Neuronal stem cell (in vitro differentiated cells): ENCODE measurements at regions not wholly inside any gene's neighbourhood (a gene's known extent, or its start where the extent isn't known, plus 50 kb on each side); places are given as distances from the start of the nearest gene placed in this dataset.

Experiments
- DNase-seq: peaks from one replicate; pipeline ENCODE4 v3.0.0-alpha.2; 2013; ENCODE audit warnings: low spot score
- H2AFZ ChIP-seq: one replicate; pipeline ENCODE4 v1.6.1; 2013; ENCODE audit warnings: mild to moderate bottlenecking, low read length, inconsistent platforms
- H2AK5ac ChIP-seq: 2 replicates; pipeline ENCODE4 v1.6.1; 2013; ENCODE audit warnings: low read depth, mild to moderate bottlenecking, inconsistent platforms, low read length, moderate library complexity, mixed read lengths
- H2BK120ac ChIP-seq: 2 replicates; pipeline ENCODE4 v1.6.1; 2013; ENCODE audit warnings: low read depth, mild to moderate bottlenecking, inconsistent platforms, low read length, moderate library complexity, mixed read lengths
- H2BK12ac ChIP-seq: one replicate; pipeline ENCODE4 v1.6.1; 2013; ENCODE audit warnings: low read length, inconsistent platforms
- H2BK15ac ChIP-seq: 2 replicates; pipeline ENCODE4 v1.6.1; 2013; ENCODE audit warnings: mild to moderate bottlenecking, low read length, inconsistent platforms, mixed read lengths
- H2BK5ac ChIP-seq: one replicate; pipeline ENCODE4 v1.6.1; 2013; ENCODE audit warnings: inconsistent platforms, mild to moderate bottlenecking, low read length, moderate library complexity
- H3K14ac ChIP-seq: one replicate; pipeline ENCODE4 v1.6.1; 2013; ENCODE audit warnings: low read length, inconsistent platforms
- H3K18ac ChIP-seq: 2 replicates; pipeline ENCODE4 v1.6.1; 2013; ENCODE audit warnings: low read length, inconsistent platforms
- H3K23ac ChIP-seq: 2 replicates; pipeline ENCODE4 v1.6.1; 2013; ENCODE audit warnings: low read depth, mild to moderate bottlenecking, mixed read lengths, low read length, inconsistent platforms; ENCODE audit not compliant: poor library complexity
- H3K27ac ChIP-seq: replicated peaks from 3 replicates; pipeline ENCODE4 v1.5.1; 2013; ENCODE audit warnings: low read length, inconsistent platforms
- H3K27me3 ChIP-seq, 3 experiments: 2 replicates each; pipeline ENCODE4 v1.6.1; 2013; ENCODE audit warnings: low read length in 3 of 3, mild to moderate bottlenecking in 2 of 3, inconsistent platforms in 1 of 3, low read depth in 1 of 3, mixed read lengths in 1 of 3, moderate library complexity in 1 of 3; ENCODE audit not compliant: control insufficient read depth in 3 of 3, insufficient read depth in 3 of 3
- H3K36me3 ChIP-seq, 2 donors: replicated peaks in 1 of 2; 2 replicates each; pipeline ENCODE4 v1.6.1; 2013; ENCODE audit warnings: low read length in 2 of 2; ENCODE audit not compliant: control insufficient read depth in 2 of 2, insufficient read depth in 2 of 2
- H3K4ac ChIP-seq: 2 replicates; pipeline ENCODE4 v1.6.1; 2013; ENCODE audit warnings: inconsistent platforms, mild to moderate bottlenecking, low read length, moderate library complexity
- H3K4me1 ChIP-seq, 2 donors: 1 replicate in 1 of 2; 2 replicates in 1 of 2; pipeline ENCODE4 v1.6.1; 2013; ENCODE audit warnings: low read length in 2 of 2, low read depth in 1 of 2; ENCODE audit not compliant: control insufficient read depth in 2 of 2, insufficient read depth in 1 of 2
- H3K4me2 ChIP-seq: one replicate; pipeline ENCODE4 v1.6.1; 2013; ENCODE audit warnings: mild to moderate bottlenecking, low read length, inconsistent platforms; ENCODE audit not compliant: insufficient read depth, poor library complexity, severe bottlenecking
- H3K4me3 ChIP-seq, 2 donors: 2 replicates each; pipeline ENCODE4 v1.5.1; 2013; ENCODE audit warnings: low read length in 2 of 2, mild to moderate bottlenecking in 2 of 2, inconsistent platforms in 1 of 2, moderate library complexity in 1 of 2
- H3K79me1 ChIP-seq: one replicate; pipeline ENCODE4 v1.6.1; 2013; ENCODE audit warnings: low read depth, mild to moderate bottlenecking, inconsistent platforms, low read length, moderate library complexity
- H3K9ac ChIP-seq: one replicate; pipeline ENCODE4 v1.6.1; 2013; ENCODE audit warnings: mild to moderate bottlenecking, low read depth, low read length, inconsistent platforms; ENCODE audit not compliant: poor library complexity
- H3K9me3 ChIP-seq, 2 donors: replicated peaks in 1 of 2; 2 replicates each; pipeline versions ENCODE3 to v1.6.1; 2013; ENCODE audit warnings: low read length in 2 of 2, mild to moderate bottlenecking in 2 of 2, inconsistent platforms in 1 of 2, low read depth in 1 of 2, mixed read lengths in 1 of 2, moderate library complexity in 1 of 2; ENCODE audit not compliant: control insufficient read depth in 2 of 2, insufficient read depth in 1 of 2
- H4K8ac ChIP-seq: one replicate; pipeline ENCODE4 v1.6.1; 2013; ENCODE audit warnings: low read depth, mild to moderate bottlenecking, inconsistent platforms, low read length, moderate library complexity
- H4K91ac ChIP-seq: one replicate; pipeline ENCODE4 v1.6.1; 2013; ENCODE audit warnings: low read length, low read depth, mild to moderate bottlenecking, inconsistent platforms; ENCODE audit not compliant: poor library complexity
- WGBS, 2 donors: extraction: QIAGEN DNeasy Blood & Tissue Kit; methylation state at CpG; one replicate each; pipeline ENCODE4 v1.1.7; 2013; ENCODE audit warnings: missing lambda C conversion rate in 2 of 2, mixed read lengths in 1 of 2; ENCODE audit not compliant: insufficient read length in 2 of 2, insufficient replicate concordance in 1 of 2; ENCODE audit errors: extremely low coverage in 2 of 2; 5-methylcytosine and 5-hydroxymethylcytosine counted together

GRCh38 chr7:69032848-69033247 lies 565.4 kb upstream of the AUTS2 start:
- Histone ChIP-seq H3K4me3 (no peak overlapping the region), H2BK120ac (no peak overlapping the region), H3K9ac (no peak overlapping the region), H3K4me2 (no peak overlapping the region), H3K18ac (no peak overlapping the region), H4K8ac (no peak overlapping the region), H2AK5ac (no peak overlapping the region), H2BK12ac (no peak overlapping the region), H3K4me1 (no peaks in the 10 kb centered on the region), H3K9me3 (no peaks in the 10 kb centered on the region), H2BK5ac (no peak overlapping the region), H3K23ac (no peak overlapping the region), H3K79me1 (no peaks in the 10 kb centered on the region), H3K36me3 (no peaks in the 10 kb centered on the region), H3K27me3 (no peaks in the 10 kb centered on the region), H4K91ac (no peak overlapping the region), H2AFZ (no peak overlapping the region), H3K14ac (no peak overlapping the region), H3K27ac (no peak overlapping the region), H2BK15ac (no peak overlapping the region), H3K4ac (no peak overlapping the region)
- no peak for DNase-seq
- no CpG with 5 or more reads among the region's 4 CpGs for WGBS, 2 donors

DNA sequence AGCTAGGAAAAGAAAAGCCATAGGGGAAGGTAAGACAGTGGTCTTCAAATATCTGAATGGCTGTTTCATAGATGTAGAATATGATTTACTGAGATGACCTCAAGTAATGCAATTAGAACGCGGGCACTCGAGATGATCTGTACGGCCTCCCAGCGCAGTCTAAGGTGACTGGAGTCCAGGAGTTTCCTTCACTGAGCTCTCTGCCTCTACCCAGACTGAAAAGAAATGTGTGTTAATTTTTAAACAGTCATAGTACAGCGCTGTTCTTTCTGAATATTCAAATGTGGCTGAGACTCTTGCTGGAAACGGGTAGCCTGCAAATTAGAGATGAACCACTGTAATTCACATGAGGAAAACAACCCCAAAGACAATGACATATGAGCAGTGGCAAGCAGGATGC lies 562.4 kb upstream of the AUTS2 start:
- Histone ChIP-seq H3K9ac (no peak overlapping the region), H2AK5ac (no peak overlapping the region), H3K4me3 (no peak overlapping the region), H3K27ac (no peak overlapping the region), H3K18ac (no peak overlapping the region), H3K79me1 (no peaks in the 10 kb centered on the region), H2BK120ac (no peak overlapping the region), H4K8ac (no peak overlapping the region), H3K4ac (no peak overlapping the region), H3K27me3 (no peaks in the 10 kb centered on the region), H4K91ac (no peak overlapping the region), H2AFZ (no peak overlapping the region), H3K36me3 (no peaks in the 10 kb centered on the region), H3K23ac (no peak overlapping the region), H3K4me2 (no peak overlapping the region), H2BK12ac (no peak overlapping the region), H2BK5ac (no peak overlapping the region), H3K4me1 (no peaks in the 10 kb centered on the region), H3K14ac (no peak overlapping the region), H3K9me3 (no peaks in the 10 kb centered on the region), H2BK15ac (no peak overlapping the region)
- DNase-seq, result no peak
- no CpG with 5 or more reads among the region's 7 CpGs for WGBS, 2 donors

DNA sequence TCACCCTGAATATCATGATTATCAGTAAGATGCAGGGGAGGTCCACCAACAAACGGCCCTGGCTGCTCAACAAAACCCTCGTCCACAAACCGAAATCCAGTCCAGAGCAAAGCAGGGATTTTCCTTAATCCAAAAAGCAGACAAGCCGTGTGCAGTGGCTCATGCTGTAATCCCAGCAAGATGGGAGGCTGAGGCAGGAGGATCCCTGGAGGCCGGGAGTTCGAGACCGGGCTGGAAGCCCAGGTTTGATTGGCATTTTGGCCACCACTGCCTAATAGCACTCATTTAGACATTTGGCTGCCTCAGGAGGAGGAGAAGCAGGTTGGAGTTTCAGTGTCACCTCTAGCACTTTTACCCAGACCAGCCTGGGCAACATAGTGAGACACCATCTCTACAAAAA lies 562.0 kb upstream of the AUTS2 start:
- H4K91ac ChIP-seq, result no peak overlapping the region
- H3K18ac ChIP-seq, result no peak overlapping the region
- H3K4me2 ChIP-seq, result no peak overlapping the region
- no peaks in the 10 kb centered on the region for H3K36me3 ChIP-seq
- no peak overlapping the region for H2BK15ac ChIP-seq
- H3K4me1 ChIP-seq, result no peaks in the 10 kb centered on the region
- no peak overlapping the region for H3K4me3 ChIP-seq
- no peak overlapping the region for H2BK120ac ChIP-seq
- H3K27ac ChIP-seq, result no peak overlapping the region
- no peak overlapping the region for H2AK5ac ChIP-seq
- peak overlapping the region; percentile 9 for H3K14ac ChIP-seq
- no peak overlapping the region for H3K9ac ChIP-seq
- no peak overlapping the region for H2AFZ ChIP-seq
- H3K9me3 ChIP-seq, result no peaks in the 10 kb centered on the region
- no peak overlapping the region for H3K23ac ChIP-seq
- DNase-seq, result no peak
- H2BK12ac ChIP-seq, result no peak overlapping the region
- no peaks in the 10 kb centered on the region for H3K79me1 ChIP-seq
- WGBS, 2 donors, result no CpG with 5 or more reads among the region's 7 CpGs
- no peak overlapping the region for H2BK5ac ChIP-seq
- no peak overlapping the region for H3K4ac ChIP-seq
- H4K8ac ChIP-seq, result no peak overlapping the region
- H3K27me3 ChIP-seq, result no peaks in the 10 kb centered on the region

DNA sequence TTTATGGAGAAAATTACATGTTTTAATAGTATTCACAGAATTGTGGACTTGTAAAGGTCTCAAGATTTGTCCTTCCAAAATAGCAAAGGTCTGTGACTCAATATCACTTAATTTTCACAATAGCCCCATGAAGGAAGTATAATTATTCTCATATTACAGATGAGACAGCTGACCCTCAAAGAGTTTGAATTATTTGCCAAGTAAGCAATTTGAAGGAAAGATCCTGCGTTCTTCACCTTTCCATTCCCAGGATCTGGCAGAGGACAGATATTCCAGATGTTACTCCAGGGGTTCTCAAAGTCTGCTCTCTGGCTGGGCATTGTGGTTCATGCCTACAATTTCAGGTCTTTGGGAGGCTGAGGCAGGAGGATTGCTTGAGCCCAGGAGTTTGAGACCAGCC lies 559.4 kb upstream of the AUTS2 start:
- WGBS, 2 donors, result no CpG with 5 or more reads among the region's 1 CpG
- Histone ChIP-seq H2BK120ac (no peak overlapping the region), H2BK12ac (no peak overlapping the region), H3K36me3 (no peaks in the 10 kb centered on the region), H3K4me2 (no peak overlapping the region), H3K27ac (no peak overlapping the region), H3K4ac (no peak overlapping the region), H3K9ac (no peak overlapping the region), H2BK5ac (no peak overlapping the region), H2BK15ac (no peak overlapping the region), H4K8ac (no peak overlapping the region), H2AFZ (no peak overlapping the region), H3K18ac (no peak overlapping the region), H4K91ac (no peak overlapping the region), H3K9me3 (no peaks in the 10 kb centered on the region), H3K79me1 (no peaks in the 10 kb centered on the region), H3K4me3 (no peak overlapping the region), H2AK5ac (no peak overlapping the region), H3K27me3 (no peaks in the 10 kb centered on the region), H3K23ac (no peak overlapping the region), H3K4me1 (no peaks in the 10 kb centered on the region), H3K14ac (no peak overlapping the region)
- no peak for DNase-seq
